NCI-H524 treated with DMSO at 0.1 percent for 48 hours (cell line): ENCODE measurements at regions not wholly inside any gene's neighbourhood (a gene's known extent, or its start where the extent isn't known, plus 50 kb on each side); places are given as distances from the start of the nearest gene placed in this dataset.
"Not testable (repeated sequence)": the region's sequence is repeated elsewhere in the genome, so short reads cannot be mapped to it uniquely, and the experiment has no call there.

ENCODE experiments used
- DNase-seq: peaks from one replicate; lab custom pipeline; 2025; lab: John Stamatoyannopoulos, UW

DNA sequence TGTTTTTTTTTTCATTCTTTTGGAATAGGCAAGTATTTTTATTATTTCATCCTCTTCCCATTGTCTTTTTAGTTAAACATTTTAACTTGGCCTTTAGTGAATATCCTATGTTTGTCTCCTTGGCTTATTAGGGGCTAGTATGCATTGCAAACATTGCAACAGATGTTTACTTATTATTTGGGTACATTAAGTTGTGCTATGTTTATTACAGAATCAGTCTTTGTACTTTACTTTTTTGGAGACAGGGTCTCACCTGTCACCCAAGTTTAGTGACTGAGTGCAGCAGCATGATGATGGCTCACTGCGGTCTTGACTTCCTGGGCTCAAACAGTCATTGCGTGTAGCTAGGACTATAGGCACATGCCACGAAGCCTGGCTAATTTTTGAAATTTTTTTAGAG, 51.1 kb upstream of the NUDT6 start:
- no peak for DNase-seq

DNA sequence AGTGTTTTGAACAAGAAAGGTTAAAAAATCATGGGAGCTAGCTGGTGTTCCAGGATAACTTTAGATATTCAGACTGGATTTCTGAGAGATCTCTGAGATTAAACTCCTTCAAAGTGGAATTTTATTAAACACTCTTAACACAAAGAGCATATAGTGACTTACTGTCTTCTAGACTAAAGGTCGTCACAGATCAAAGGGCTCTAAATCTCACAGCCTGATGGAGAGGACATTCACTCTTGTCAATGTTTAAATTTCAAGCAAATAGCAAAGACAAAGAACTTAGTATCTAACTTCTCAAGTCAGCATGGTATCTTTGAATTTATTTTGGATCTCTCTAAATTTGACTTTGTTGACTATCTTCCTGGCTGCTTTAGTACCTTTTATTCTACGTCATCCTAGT, 53.7 kb upstream of the NUDT6 start:
- no peak for DNase-seq

DNA sequence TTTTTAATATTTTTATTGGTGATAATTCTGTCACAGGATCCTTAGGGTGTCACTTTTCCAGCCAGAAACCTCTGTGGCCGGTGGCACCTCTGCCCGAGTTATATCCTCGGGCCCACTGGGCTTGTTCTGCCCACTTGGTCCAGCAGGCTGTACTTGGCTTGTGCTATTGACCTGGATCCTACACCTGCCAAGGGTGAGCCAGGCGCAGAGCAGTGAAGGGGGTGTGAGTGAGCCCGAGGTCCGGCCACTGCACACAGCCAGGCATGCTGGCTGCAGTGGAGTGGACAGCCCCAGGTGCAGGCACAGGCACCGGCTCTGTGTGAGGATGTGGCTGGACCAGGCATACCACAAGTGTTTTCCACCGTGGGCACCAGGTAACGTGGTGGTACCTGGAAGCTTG, 54.7 kb upstream of the NUDT6 start:
- no peak for DNase-seq

DNA sequence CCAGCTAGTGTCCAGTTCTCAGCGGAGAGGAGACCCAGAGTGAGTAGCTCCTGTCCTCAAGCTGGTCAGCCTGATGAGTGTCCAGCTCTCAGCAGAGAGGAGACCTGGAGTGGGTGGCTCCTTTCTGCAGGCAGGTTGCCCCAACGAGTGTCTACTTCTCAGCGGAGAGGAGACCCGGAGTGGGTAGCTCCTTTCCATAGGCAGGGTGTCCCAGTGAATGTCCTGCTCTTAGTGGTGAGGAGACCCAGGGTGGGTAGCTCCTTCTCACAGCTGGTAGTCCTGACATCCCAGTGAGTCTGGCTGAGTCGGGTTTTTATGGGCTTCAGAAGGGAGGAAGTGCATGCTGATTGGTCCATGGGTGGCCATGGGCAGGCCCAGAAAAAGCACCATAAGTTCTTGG, 55.7 kb upstream of the NUDT6 start:
- no peak for DNase-seq

DNA sequence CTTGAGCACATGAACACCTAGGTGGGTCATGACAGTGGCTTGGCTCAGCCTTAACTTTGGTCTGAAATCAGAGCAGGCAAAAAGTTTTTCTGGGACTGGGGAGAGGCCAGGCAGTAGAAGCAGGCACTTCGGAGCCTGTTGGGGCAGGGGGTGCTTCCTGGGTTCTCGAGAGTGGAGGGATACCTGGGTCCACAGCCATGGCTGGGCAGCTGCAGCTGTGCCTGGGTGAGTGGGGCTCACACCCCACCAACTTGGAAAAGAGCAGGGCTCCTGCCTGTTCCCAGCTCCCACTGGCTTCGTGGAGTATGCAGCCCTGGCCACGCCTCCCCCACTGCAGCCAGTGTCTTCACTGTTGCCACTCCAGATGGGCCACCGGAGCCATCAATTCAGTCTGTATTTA, 56.4 kb upstream of the NUDT6 start:
- no peak for DNase-seq

DNA sequence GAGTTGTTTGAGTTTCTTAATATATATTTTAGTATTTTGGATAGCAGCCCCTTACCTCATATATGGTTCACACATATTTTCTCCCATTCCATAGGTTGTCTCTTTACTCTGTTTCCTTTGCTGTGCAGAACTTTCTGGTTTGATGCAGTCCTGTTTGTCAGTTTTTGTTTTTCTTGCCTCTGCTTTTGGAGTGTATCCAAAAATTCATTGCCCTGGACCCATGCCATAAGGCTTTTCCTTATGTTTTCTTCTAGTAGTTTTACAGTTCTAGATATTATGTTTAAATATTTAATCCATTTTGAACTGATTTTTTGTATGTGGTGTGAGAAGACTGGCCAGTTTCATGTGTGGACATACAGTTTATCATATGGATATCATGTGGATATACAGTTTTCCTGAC, 58.5 kb upstream of the NUDT6 start:
- DNase-seq = no peak

DNA sequence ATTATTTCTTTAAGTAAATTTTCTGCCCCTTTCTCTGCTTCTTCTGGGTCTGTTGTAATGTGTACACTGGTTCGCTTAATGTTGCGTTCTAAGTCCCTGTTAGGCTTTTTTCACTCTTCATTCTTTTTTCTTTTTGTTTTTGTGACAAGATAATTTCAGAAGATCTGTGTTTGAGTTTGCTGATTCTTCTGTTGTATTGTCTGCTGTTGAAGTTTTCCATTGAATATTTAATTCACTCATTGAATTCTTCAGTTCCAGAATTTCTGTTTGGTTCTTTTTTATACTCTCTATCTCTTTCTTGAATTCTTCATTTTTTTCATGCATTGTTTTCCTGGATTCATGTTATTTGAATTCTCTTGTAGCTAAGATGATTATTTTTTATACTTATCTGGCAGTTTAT, 66.3 kb upstream of the NUDT6 start:
- no peak for DNase-seq

DNA sequence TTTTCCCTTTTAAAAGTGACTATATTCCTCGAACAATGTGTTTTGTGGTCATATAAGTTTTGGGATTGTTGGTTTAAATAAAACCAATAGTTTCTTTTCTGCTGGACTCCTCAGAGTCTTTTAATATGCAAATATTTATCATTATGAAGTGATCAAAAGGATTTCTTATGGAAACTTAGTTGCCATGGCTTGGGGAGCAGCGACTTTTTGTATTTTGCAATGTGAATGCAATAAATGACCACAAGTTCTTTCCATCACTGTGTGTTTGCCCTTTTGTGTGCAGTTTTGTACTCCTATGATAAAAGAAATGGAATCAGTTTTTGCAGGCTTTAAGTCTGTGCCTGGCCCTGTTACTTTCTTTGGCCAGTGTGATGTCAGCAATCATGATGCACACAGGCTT, 68.5 kb upstream of the NUDT6 start:
- no peak for DNase-seq

DNA sequence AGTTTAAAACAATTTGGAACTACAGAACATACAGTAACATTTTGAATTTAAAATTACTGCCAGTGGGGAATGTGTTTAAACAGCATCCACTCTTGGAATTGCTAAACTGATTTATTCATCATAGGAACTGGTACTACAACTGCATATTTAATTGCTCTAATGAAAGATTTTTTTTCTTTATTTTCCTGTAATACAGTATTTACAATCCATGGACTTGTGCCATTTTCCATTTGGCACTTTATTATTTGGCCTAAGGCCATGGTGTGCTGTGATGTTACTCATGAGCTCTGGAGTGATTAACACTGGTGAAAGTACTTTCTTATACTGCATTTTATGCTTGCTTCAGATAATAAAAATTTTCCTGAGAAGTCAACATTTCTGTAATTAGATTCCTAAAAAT, 69.7 kb upstream of the NUDT6 start:
- DNase-seq = no peak

DNA sequence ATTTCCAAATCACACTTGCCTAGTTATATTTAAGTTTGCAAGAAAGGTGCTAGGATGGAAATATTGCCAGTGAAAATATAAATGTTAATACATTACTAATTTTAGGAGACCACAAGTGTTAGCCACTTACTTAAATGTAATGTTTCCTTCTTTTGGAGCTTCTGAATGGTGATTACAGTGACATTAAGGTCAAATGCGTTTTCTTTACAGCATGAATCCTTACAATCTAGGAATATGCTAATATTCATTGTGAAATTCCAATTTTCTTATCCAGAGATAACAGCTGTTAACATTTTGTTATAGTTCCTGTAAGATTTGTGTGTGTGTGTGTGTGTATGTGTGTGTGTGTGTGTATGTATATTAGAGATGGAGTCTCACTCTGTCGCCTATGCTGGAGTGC, 70.2 kb upstream of the NUDT6 start:
- DNase-seq = no peak

DNA sequence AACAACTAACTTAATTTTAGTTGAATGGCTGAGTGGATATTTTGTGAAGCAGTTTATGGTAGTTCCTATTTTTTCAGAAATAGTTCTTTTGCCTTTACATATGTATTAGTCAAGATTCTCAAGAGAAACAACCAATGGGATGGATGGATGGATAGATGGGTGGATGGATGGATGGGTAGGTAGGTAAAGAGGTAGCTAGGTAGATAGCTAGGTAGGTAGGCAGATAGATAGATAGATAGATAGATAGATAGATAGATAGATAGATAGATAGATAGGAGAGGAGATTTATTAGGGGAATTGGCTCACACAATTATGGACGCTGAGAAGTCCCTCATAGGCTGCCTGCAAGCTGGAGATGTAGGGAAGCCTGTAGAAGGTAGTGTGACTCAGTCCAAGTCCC, 74.0 kb upstream of the NUDT6 start:
- DNase-seq = no peak

DNA sequence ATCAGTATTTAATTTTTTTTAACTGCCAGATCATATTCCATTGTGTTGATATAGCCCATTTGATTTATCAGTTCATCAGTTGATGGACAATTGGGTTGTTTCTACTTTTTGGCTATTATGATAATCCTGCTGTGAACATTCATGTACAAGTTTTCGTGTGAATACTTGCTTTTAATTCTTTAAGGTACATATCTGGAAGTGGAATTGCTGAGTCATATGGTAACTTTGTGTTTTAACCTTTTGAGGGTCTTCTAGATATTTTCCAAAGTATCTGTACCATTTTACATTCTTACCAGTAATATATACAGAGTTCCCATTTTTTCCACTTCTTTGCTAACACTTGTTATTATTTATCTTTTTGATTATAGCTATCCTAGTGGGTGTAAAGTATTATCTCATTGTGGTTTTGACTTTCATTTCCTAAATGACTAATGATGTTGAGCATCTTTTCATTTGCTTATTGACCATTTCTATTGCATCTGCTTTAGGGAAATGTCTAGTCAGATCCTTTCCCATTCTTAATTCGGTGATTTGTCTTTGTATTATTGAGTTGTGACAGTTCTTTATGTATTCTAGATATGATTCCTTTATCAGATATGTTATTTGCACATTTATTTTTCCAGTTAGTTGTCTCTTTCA, 75.2 kb upstream of the NUDT6 start:
- no peak for DNase-seq

DNA sequence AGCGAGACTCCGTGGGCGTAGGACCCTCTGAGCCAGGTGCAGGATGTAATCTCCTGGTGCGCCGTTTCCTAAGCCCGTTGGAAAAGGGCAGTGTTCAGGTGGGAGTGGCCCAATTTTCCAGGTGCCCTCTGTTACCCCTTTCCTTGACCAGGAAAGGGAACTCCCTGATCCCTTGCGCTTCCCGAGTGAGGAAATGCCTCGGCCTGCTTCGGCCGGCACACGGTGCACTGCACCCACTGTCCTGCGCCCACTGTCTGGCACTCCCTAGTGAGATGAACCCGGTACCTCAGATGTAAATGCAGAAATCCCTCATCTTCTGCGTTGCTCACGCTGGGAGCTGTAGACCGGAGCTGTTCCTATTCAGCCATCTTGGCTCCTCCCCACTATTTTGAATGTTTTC, 81.7 kb upstream of the NUDT6 start:
- DNase-seq = not testable (repeated sequence)

DNA sequence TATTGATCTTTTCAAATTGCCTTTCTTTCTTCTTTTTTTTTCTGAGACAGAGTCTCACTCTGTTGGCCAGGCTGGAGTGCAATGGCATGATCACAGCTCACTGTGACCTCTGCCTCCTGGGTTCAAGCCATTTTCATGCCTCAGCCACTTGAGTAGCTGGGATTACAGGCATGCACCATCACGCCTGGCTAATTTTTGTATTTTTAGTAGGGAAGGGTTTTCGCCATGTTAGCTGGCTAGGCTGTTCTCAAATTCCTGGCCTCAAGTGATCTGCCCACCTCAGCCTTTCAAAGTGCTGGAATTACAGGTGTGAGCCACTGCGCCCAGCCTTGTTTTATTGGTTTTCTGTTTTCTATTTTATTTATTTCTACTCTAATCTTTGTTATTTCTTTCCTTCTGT, 82.7 kb upstream of the NUDT6 start:
- not testable (repeated sequence) for DNase-seq

DNA sequence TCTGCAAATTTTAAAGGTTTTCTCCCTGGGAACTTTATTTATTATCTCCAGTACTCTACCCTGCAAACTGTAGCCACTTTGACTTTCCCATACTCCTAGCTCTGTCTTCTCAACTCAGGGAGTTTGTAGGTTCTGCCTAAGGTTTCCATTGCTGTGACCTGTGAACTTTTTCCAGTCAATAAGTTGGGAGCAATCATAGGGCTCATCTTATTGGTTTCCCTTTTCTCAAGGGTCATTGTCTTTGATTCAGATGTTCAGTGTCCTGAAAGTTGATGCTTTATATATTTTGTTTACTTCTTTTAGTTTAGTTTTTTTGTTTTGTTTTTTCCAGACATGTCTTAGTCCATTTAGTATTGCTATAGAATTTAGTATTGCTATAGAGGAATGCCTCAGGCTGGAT, 85.3 kb upstream of the NUDT6 start:
- DNase-seq = no peak

DNA sequence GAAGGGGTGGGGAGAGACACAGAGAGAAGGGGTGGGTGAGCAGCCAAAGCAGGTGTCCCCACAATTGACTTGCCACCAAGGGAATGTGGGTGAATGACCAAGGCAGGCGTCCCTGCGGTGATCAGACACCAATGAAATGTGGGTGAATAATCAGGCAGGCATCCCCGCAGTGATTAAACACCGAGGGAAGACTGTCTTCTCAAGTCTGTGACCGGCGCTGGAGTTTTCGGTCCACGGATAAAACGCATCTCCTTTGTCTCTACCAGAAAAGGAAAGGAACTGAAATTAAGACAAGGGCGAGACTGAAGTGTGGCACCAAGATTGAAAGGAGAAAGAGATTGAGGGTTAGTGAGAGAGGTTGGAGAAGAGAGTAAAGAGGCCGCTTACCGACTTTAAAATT, 90.0 kb upstream of the NUDT6 start:
- not testable (repeated sequence) for DNase-seq

DNA sequence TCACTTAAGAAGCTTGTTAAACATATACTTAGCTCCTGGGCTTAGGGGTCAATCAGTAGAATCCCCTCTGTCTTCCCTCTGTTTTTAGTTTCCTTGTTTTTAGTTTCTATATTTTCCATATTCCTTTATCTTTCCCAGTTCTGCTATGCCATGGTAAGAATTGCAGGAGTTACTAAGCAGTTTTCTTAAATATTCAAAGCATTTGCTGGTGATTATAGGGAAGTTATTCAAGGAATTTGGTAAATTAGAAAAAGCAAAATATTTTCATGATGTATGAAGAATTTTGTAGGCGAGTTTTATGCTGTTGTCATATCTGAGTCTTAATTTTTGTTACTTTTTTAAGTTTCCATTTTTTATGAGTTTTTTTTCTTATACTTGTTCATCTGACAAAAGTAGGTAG, 91.6 kb upstream of the NUDT6 start:
- DNase-seq = no peak

DNA sequence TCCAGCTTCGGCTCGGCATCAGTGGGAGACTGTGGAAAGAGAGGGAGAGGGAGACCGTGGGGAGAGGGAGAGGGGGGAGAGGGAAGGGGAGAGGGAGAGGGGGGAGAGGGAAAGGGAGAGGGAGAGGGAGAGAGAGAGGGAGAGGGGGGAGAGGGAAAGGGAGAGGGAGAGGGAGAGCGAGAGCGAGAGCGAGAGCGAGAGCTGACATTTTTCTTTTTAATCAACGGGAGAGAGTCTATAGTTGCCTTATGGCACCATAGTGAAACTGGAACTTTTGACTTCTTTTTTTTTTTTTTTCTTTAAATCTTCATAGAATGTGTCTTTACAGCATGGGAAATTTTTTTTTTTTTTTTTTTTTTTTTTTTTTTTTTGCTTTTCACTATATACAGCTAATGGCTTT, 94.7 kb upstream of the NUDT6 start:
- no peak for DNase-seq

DNA sequence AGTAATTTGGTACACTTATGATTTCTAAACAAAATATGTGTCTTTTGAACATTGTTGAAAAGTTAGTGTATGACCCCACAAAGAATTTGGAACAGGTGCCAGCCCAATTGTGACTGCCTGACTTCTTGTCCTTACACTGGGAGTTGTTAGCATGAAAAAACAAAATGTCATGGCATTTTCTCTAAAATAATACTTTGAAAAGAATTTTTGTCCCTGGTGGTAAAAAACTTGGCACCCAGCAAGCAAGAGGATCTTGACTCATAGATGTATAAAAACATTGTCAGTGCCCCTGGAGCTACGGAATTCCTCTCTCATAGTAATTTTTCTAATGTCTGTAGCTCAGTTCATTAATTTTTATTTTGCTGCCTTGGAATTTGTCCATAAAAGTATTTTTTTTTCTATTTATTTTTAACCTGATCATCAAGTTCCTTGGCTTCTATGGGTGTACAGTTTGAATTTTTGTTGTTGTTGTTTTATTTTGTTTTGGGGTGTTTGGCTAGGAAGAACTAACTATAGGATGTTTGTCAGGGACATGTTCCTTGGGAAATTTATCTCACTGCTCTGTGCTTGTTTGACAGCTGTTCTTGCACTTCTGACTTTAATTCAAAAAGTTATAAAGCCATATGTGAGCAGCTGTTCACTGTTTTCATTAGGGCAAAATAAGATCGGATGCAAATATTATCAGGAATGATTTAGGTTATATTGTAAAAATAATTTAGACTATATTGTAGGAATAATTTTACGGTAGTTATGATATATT, 95.4 kb upstream of the NUDT6 start:
- DNase-seq = no peak

DNA sequence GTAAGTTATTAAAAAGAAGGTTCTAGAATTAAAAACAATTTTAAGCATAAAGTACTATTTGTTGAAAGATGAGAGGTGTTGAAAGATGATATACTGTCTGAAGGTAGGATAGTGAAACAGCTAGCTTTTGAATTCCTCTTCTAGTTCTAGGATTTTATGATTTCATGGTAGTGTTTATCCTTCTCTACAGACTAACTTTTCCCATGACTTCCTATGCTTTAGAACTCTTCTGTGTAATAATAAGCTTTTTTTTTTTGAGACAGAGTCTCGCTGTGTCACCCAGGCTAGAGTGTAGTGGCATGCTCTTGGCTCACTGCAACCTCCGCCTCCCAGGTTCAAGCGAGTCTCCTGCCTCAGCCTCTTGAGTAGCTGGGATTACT, 96.0 kb upstream of the NUDT6 start:
- DNase-seq = peak; percentile 16

DNA sequence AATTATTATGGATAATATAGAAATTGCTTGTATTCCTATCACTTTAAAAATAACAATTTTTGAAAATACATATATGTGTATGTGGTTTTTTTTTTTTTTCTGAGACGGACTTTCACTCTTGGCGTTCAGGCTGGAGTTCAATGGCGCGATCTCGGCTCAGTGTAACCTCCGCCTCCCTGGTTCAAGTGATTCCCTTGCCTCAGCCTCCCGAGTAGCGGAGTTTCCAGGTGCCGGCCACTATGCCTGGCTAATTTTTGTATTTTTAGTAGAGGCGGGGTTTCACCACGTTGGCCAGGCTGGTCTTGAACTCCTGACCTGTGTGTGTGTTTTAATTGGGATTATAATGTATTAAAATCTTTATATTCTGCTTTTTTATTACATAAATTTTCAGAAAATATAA, 97.9 kb upstream of the NUDT6 start:
- no peak for DNase-seq

DNA sequence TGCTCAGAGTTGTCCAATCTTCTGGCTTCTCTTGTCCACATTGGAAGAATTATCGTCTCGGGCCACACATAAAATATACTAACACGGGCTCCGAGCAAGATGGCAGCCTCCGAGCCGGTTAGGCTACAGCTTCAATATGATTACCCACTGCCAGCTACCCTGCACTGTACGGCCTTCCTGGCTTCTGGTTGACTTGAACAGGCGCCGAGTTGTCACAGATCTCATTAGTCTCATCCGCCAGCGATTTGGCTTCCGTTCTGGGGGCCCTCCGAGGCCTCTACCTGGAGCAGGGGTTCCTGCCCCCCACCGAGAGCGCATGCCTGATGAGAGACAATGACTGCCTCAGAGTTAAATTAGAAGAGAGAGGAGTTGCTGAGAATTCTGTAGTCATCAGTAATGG, 101.2 kb upstream of the NUDT6 start:
- no peak for DNase-seq

DNA sequence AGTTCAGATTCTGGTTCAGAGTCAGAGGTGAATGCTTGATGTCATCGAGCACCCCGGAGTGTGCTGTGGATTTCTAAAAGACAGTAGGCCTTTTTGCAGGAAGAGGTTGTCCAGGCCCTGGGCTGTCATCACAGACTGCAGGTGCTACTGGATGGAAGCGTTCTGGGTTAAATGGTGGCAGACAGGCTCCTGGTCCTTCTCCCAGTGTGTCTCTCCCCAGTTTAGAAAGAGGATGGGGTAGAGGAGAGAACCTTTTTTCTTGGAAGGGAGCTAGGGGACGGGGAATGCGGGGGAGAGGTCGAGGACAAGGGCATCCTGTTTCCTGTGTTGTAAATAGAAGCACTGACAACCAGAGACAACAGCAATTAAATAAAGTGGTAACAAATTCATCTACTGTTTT, 102.3 kb upstream of the NUDT6 start:
- no peak for DNase-seq

DNA sequence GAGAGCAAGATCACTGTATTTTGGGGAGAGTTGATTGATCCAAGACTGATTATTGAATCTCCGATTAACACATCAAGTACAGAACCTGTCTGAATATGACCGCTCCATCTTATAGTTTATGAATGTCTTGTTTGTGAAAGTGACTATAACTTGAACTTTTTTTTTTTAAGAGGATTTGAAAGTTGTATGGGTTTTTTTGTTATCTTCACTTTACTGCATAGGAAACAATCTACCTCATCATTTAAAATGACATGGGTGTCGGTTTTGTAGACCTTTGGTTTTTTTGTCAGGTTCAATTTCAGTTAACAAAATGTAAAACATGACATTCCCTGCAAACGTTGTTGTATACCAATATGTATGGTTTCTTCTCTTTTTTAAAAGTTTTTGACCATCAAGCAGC, 103.0 kb upstream of the NUDT6 start:
- DNase-seq = no peak
